ENCODE measurements at regions not wholly inside any gene's neighbourhood (a gene's known extent, or its start where the extent isn't known, plus 50 kb on each side); places are given as distances from the start of the nearest gene placed in this dataset.

DNA sequence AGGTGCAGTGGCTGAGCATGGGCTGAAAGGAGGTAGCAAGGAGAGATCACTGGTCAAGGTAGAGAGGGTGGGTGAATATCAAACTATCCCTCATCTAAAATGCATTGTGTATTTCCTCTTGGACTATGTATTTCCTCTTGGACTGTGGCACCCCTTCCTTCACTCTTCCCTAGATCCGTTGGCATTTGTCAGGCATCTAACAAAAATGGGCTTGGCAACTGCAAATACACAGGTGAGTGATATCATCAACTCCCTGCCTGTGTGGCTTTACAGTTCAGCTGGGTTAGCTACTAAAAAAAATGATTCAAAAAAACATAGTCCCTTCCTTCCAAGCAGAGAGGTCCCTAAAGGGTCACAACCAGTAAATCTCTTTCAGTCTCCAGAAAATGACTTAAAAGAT is 142.8 kb upstream of the FUT8 start:
- TF ChIP-seq CTCF (IDR thresholded peaks at IDR 0.05) (no peak), POLR2A (IDR thresholded peaks at IDR 0.05) (no peak)

All from body of pancreas (tissue), 4 donors.